ENCODE measurements at regions not wholly inside any gene's neighbourhood (a gene's known extent, or its start where the extent isn't known, plus 50 kb on each side); places are given as distances from the start of the nearest gene placed in this dataset.

GRCh38 chr9:81384911-81385310 lies 304.4 kb downstream of the TLE1 start (continued):
- TF ChIP-seq RXRA (IDR thresholded peaks at IDR 0.05; ENCODE audit: insufficient read depth, low read depth, low read length), result no peak

DNA sequence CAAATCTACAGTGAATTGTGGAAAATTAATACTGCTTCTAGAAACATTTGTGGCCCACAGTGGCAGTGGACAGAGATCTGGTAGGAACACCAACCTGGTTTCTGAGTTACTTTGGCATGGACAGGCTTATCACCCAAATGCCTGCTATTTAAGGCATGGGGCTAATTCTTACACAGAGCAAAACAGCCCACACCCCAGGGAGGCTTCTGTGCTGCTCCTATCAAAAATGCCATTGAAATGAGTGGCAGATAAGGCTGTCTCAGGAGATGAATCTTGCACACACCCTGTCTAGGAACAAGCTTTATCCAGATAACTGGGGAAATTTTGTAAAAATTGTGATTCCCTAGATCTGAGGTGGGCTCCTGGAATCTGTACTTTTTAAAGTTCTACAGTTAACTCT lies 307.1 kb downstream of the TLE1 start:
- no peaks in the 10 kb centered on the region for H3K23me2 ChIP-seq (ENCODE audit: low read depth, low read length)
- FAIRE-seq (no peak), DNase-seq (ENCODE audit: low read depth in 1 of 2, low spot score in 2 of 2) (no peak)
- H3K79me2 ChIP-seq (ENCODE audit: control insufficient read depth in 1 of 2, insufficient read depth in 2 of 2, low read length in 2 of 2), result no peaks in the 10 kb centered on the region
- no peak overlapping the region for H3K18ac ChIP-seq (ENCODE audit: extremely low read depth, low read length)
- no peak overlapping the region for H4K91ac ChIP-seq (replicated peaks; ENCODE audit: insufficient read length, low read length)
- no peak overlapping the region for H4K8ac ChIP-seq (ENCODE audit: extremely low read depth, insufficient read depth, low read length)
- H2BK15ac ChIP-seq (ENCODE audit: low read length), result no peak overlapping the region
- H3K79me1 ChIP-seq (ENCODE audit: low read depth, low read length), result no peaks in the 10 kb centered on the region
- POLR2A ChIA-PET (ENCODE audit: partially characterized antibody), result no interaction called here
- no peak overlapping the region for H3K23ac ChIP-seq (ENCODE audit: insufficient read length)
- H2BK120ac ChIP-seq (replicated peaks; ENCODE audit: low read depth, low read length), result no peak overlapping the region
- H2BK12ac ChIP-seq (ENCODE audit: low read depth, low read length), result no peak overlapping the region
- H3K14ac ChIP-seq (ENCODE audit: insufficient read length), result no peak overlapping the region
- no peak overlapping the region for H2BK20ac ChIP-seq (ENCODE audit: low read length)
- no peak overlapping the region for H2BK5ac ChIP-seq (ENCODE audit: low read depth, low read length)
- no peaks in the 10 kb centered on the region for H3K27me3 ChIP-seq (replicated peaks in 1 of 4; ENCODE audit: control insufficient read depth in 3 of 4, extremely low read depth in 1 of 4, insufficient read depth in 3 of 4, low read length in 3 of 4)
- no peak overlapping the region for H3K9ac ChIP-seq (replicated peaks in 1 of 4; ENCODE audit: extremely low read depth in 1 of 4, low read depth in 3 of 4, low read length in 3 of 4)
- no peak overlapping the region for H3K56ac ChIP-seq (replicated peaks; ENCODE audit: insufficient read length, low read depth, low read length)
- no peak overlapping the region for H3K27ac ChIP-seq (ENCODE audit: low read depth, low read length)
- CTCF ChIA-PET (ENCODE audit: partially characterized antibody), result interaction anchor here (0.8 kb wide), 1 partner anchor 425 kb away, joined by 3 read pairs; no protein-coding TSS in a partner anchor
- no peak overlapping the region for H3K4me3 ChIP-seq (ENCODE audit: extremely low read depth in 1 of 4, insufficient read depth in 2 of 4, low read depth in 3 of 4, low read length in 4 of 4)
- no peaks in the 10 kb centered on the region for H3K36me3 ChIP-seq (ENCODE audit: control insufficient read depth in 2 of 4, insufficient read depth in 4 of 4, low read length in 3 of 4)
- no peaks in the 10 kb centered on the region for H3K4me1 ChIP-seq (replicated peaks in 1 of 4; ENCODE audit: control insufficient read depth in 3 of 4, insufficient read depth in 4 of 4, low read length in 3 of 4)
- H3K9me3 ChIP-seq (ENCODE audit: insufficient read depth in 2 of 2, low read depth in 1 of 2, low read length in 1 of 2), result no peaks in the 10 kb centered on the region
- H2AK5ac ChIP-seq (ENCODE audit: low read depth, low read length), result no peak overlapping the region
- no peak overlapping the region for H4K5ac ChIP-seq (ENCODE audit: insufficient read length, low read depth, low read length)
- H3K4me2 ChIP-seq (ENCODE audit: insufficient read depth in 1 of 2, low read depth in 2 of 2, low read length in 2 of 2), result no peak overlapping the region
- H2AFZ ChIP-seq (ENCODE audit: low read length), result no peak overlapping the region
- no peak overlapping the region for H3K4ac ChIP-seq (replicated peaks; ENCODE audit: insufficient read length, low read depth, low read length)
- no peaks in the 10 kb centered on the region for H4K20me1 ChIP-seq (replicated peaks in 1 of 2; ENCODE audit: control insufficient read depth in 1 of 2, insufficient read depth in 2 of 2, low read length in 2 of 2)
